A673 (cell line): ENCODE measurements at regions not wholly inside any gene's neighbourhood (a gene's known extent, or its start where the extent isn't known, plus 50 kb on each side); places are given as distances from the start of the nearest gene placed in this dataset.

Experiments
- BruUV-seq: library from RNA; stranded (reverse); fragments of 400-500 nt; replicated peaks from 2 replicates; lab custom pipeline; 2021; lab: Mats Ljungman, UMichigan
- CTCF ChIA-PET: fragments of 300-600 bp; sonication (Branson Sonifier 250); formaldehyde crosslinking; loops from one replicate; lab custom pipeline; 2022; ENCODE audit warnings: antibody characterized with exemption; lab: Charles Lee
- POLR2A ChIA-PET: fragments of 300-600 bp; sonication (Branson Sonifier 250); formaldehyde crosslinking; loops from one replicate; lab custom pipeline; 2022; ENCODE audit warnings: antibody characterized with exemption; ENCODE audit not compliant: low non-redundant PET; lab: Charles Lee
- DNase-seq: peaks from one replicate; pipeline ENCODE4 v3.0.0-alpha.2; 2015; ENCODE audit warnings: low spot score
- H3K27ac ChIP-seq: fragments of 200-600 bp; sonication (generic); 2 replicates; pipeline ENCODE4 v1.5.1; 2016; ENCODE audit warnings: mixed run types, low read depth, mild to moderate bottlenecking, mixed read lengths, antibody characterized with exemption, low read length; ENCODE audit not compliant: poor library complexity, severe bottlenecking
- H3K27me3 ChIP-seq: fragments of 200-600 bp; sonication (generic); replicated peaks from 2 replicates; pipeline ENCODE4 v1.6.1; 2017; ENCODE audit warnings: mixed run types, low read depth, mild to moderate bottlenecking, mixed read lengths, antibody characterized with exemption, low read length; ENCODE audit not compliant: insufficient read depth, poor library complexity
- H3K36me3 ChIP-seq: fragments of 200-600 bp; sonication (generic); 2 replicates; pipeline ENCODE4 v1.6.1; 2016; ENCODE audit warnings: mixed run types, mild to moderate bottlenecking, mixed read lengths, antibody characterized with exemption, low read length; ENCODE audit not compliant: insufficient read depth, poor library complexity, severe bottlenecking
- H3K4me1 ChIP-seq: fragments of 200-600 bp; sonication (generic); 2 replicates; pipeline ENCODE4 v1.6.1; 2017; ENCODE audit warnings: mixed run types, mild to moderate bottlenecking, mixed read lengths, antibody characterized with exemption, low read length; ENCODE audit not compliant: insufficient read depth, poor library complexity, severe bottlenecking
- H3K4me3 ChIP-seq: fragments of 200-600 bp; sonication (generic); 2 replicates; pipeline ENCODE4 v1.5.1; 2016; ENCODE audit warnings: low read depth, mixed run types, mild to moderate bottlenecking, mixed read lengths, low read length; ENCODE audit not compliant: poor library complexity, severe bottlenecking
- H3K9me3 ChIP-seq: fragments of 200-600 bp; sonication (generic); 2 replicates; pipeline ENCODE4 v1.6.1; 2016; ENCODE audit warnings: mixed run types, low read depth, mild to moderate bottlenecking, mixed read lengths, antibody characterized with exemption, low read length; ENCODE audit not compliant: poor library complexity, severe bottlenecking
- EZH2 ChIP-seq: fragments of 200-600 bp; sonication (generic); IDR thresholded peaks from 2 replicates; pipeline ENCODE4 v1.6.1; 2017; ENCODE audit warnings: borderline replicate concordance, low read depth, mild to moderate bottlenecking, mixed read lengths, antibody characterized with exemption, low read length; ENCODE audit not compliant: poor library complexity, severe bottlenecking
- intact Hi-C: fragments of 100-400 bp; cut with micrococcal nuclease; formaldehyde crosslinking; loops from one replicate; pipeline ENCODE4 v1.10.0; 2022; ENCODE audit not compliant: unreplicated experiment
- TF ChIP-seq, protein P1 (sequence below): fragments of 300-800, 200-600 bp; sonication (generic); conservative IDR thresholded peaks from 2 replicates; pipeline ENCODE4 v1.5.1; 2017; ENCODE audit warnings: low read depth, mild to moderate bottlenecking, antibody characterized with exemption, low read length, moderate library complexity, mixed read lengths

DNA sequence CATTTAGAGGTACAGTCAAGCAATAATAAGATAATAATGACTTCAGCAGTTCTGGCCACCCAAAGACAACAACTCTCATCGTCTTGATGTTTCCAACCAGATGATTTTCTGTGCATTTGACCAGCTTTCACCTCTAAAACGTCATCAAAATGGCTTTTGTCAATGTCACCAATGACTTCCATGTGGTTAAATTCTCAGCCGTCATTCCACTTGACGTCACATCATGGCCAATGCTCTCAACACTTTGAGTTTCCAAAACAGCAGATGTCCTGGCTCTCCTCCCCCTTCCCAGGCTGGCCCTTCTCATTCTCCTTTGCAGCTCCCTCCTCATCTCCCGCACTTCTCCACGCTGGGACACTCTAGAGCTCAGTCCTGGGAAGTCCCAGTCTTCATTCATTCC, 258.3 kb downstream of the BCL2 start:
- no TSS peak for BruUV-seq
- H3K27ac ChIP-seq: no peak overlapping the region
- CTCF ChIA-PET: no interaction called here
- DNase-seq: no peak
- H3K4me3 ChIP-seq: no peak overlapping the region
- H3K4me1 ChIP-seq: no peaks in the 10 kb centered on the region
- no peak for TF ChIP-seq EZH2
- no peaks in the 10 kb centered on the region for H3K36me3 ChIP-seq
- no peaks in the 10 kb centered on the region for H3K9me3 ChIP-seq
- POLR2A ChIA-PET: no interaction called here
- no peaks in the 10 kb centered on the region for H3K27me3 ChIP-seq
- intact Hi-C loops: no loop called here

DNA sequence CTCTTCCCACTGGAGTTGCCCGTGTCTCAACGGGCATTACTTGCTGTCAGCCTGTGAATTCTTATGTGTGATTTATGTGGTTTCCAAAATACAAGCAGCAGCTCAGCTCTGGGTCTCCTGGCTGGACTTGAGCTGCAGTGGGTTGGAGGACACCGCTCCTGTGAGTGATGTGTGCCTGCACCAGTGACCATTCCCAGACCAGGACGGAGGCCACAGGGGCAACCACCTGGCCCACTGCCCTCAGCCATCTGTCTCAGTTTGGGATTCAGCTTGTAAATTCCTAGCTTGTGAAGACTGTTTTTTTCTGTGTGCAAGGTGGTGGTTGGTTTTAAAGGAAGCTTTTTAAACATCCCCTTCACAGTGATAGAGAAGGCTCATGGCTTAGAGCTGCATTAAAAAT, 261.0 kb downstream of the BCL2 start:
- no peaks in the 10 kb centered on the region for H3K36me3 ChIP-seq
- no peak overlapping the region for H3K27ac ChIP-seq
- H3K4me3 ChIP-seq: no peak overlapping the region
- CTCF ChIA-PET: interaction anchor here (0.6 kb wide), 1 partner anchor 60 kb away, joined by 3 read pairs; no protein-coding TSS in a partner anchor
- TF ChIP-seq, protein P1, sequence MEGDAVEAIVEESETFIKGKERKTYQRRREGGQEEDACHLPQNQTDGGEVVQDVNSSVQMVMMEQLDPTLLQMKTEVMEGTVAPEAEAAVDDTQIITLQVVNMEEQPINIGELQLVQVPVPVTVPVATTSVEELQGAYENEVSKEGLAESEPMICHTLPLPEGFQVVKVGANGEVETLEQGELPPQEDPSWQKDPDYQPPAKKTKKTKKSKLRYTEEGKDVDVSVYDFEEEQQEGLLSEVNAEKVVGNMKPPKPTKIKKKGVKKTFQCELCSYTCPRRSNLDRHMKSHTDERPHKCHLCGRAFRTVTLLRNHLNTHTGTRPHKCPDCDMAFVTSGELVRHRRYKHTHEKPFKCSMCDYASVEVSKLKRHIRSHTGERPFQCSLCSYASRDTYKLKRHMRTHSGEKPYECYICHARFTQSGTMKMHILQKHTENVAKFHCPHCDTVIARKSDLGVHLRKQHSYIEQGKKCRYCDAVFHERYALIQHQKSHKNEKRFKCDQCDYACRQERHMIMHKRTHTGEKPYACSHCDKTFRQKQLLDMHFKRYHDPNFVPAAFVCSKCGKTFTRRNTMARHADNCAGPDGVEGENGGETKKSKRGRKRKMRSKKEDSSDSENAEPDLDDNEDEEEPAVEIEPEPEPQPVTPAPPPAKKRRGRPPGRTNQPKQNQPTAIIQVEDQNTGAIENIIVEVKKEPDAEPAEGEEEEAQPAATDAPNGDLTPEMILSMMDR: no peak
- no peak for TF ChIP-seq EZH2
- H3K9me3 ChIP-seq: no peaks in the 10 kb centered on the region
- DNase-seq: no peak
- POLR2A ChIA-PET: no interaction called here
- H3K27me3 ChIP-seq: no peaks in the 10 kb centered on the region
- no peaks in the 10 kb centered on the region for H3K4me1 ChIP-seq
- intact Hi-C loops: no loop called here
- BruUV-seq: no TSS peak

DNA sequence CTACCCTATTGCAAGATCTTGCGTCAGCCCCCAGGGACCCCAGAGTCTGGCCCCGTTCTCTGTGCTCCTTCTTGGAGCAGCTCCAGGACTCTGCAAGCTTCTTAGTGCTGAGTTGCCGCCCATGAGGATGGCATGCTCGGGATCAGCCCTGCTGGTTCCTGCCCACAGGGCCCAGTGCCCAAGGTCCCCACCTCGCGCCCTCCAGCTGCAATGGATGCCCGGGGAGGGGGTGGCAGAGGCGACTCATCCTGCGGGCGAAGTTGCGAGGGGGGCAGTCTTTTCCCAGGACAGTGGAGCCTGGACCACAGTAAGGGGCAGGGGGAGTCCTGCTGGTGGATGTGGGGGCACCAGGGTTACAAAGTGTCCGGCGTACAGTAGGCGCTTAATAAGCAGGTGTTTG, 261.9 kb downstream of the BCL2 start:
- Histone ChIP-seq H3K36me3 (no peaks in the 10 kb centered on the region), H3K4me1 (no peaks in the 10 kb centered on the region), H3K27me3 (no peaks in the 10 kb centered on the region), H3K9me3 (no peaks in the 10 kb centered on the region), H3K4me3 (no peak overlapping the region), H3K27ac (no peak overlapping the region)
- DNase-seq: no peak
- BruUV-seq: no TSS peak
- CTCF ChIA-PET: no interaction called here
- TF ChIP-seq EZH2: no peak
- TF ChIP-seq, protein P1: no peak
- POLR2A ChIA-PET: no interaction called here
- intact Hi-C loops: no loop called here

DNA sequence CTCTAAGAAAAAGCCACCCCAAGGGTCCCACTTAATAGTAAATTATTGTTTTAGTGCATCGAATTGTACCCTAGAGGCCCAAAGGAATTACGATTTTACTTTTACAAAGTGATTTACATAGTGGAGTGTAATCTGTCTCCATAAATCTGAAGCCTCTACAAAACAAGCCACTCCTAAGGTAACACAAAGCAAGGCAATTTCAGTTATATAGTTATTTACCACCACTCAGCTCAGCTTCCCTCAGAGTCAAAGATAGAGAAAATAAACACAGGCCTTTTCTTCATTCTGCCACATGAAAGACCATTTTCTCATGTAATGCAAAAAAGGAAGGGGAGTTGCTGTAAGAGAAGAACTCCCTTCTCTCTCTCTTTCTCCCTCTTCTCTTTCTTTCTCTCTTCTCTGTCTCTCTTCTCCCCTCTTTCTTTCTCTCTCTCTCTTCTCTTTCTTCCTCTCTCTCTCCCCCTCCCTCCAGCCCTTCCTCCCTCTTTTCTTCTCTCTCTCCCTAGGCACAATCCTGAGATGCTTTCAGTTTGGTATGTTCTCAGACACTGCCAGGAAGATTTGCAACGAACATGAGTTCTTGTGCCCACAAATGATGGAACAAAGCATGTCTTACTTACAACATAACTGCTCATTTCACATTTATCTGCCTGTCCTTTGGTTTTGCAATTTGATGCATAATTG, 264.5 kb downstream of the BCL2 start:
- intact Hi-C loops: no loop called here
- Histone ChIP-seq H3K27me3 (no peaks in the 10 kb centered on the region), H3K36me3 (no peaks in the 10 kb centered on the region), H3K9me3 (no peaks in the 10 kb centered on the region), H3K27ac (no peak overlapping the region), H3K4me1 (no peaks in the 10 kb centered on the region), H3K4me3 (no peak overlapping the region)
- no peak for DNase-seq
- CTCF ChIA-PET: no interaction called here
- BruUV-seq: no TSS peak
- POLR2A ChIA-PET: no interaction called here
- TF ChIP-seq EZH2: no peak
- TF ChIP-seq, protein P1: no peak
